Neural progenitor cell (in vitro differentiated cells): ENCODE measurements at regions not wholly inside any gene's neighbourhood (a gene's known extent, or its start where the extent isn't known, plus 50 kb on each side); places are given as distances from the start of the nearest gene placed in this dataset.
"Not testable (repeated sequence)": the region's sequence is repeated elsewhere in the genome, so short reads cannot be mapped to it uniquely, and the experiment has no call there.

Source experiments
- CTCF ChIP-seq: fragments of 200-600 bp; sonication (generic); IDR thresholded peaks from 2 replicates; pipeline ENCODE4 v1.5.1; 2017; ENCODE audit warnings: antibody characterized with exemption, mild to moderate bottlenecking
- EZH2 ChIP-seq: fragments of 200-600 bp; sonication (generic); IDR thresholded peaks from 2 replicates; pipeline ENCODE4 v1.6.1; 2017; ENCODE audit warnings: antibody characterized with exemption, mild to moderate bottlenecking, moderate library complexity

GRCh38 chr14:54266616-54267015, 130.2 kb upstream of the CDKN3 start:
- not testable (repeated sequence) for TF ChIP-seq CTCF, EZH2
